GM12874 (cell line): ENCODE measurements at regions not wholly inside any gene's neighbourhood (a gene's known extent, or its start where the extent isn't known, plus 50 kb on each side); places are given as distances from the start of the nearest gene placed in this dataset.

Experiments
- CTCF ChIP-seq: IDR thresholded peaks from 2 replicates; pipeline ENCODE4 v1.5.1; 2011; ENCODE audit warnings: low read depth, mild to moderate bottlenecking, control low read depth, low read length, moderate library complexity; ENCODE audit not compliant: insufficient read depth

- TF ChIP-seq CTCF: no peak
These were observed 1015.0 kb downstream of the CDH9 start for GRCh38 chr5:26023361-26023760.

- no peak for TF ChIP-seq CTCF
These were observed 1024.2 kb downstream of the CDH9 start for GRCh38 chr5:26014206-26014605.

- no peak for TF ChIP-seq CTCF
These were observed 1026.3 kb downstream of the CDH9 start for GRCh38 chr5:26012078-26012477.

- TF ChIP-seq CTCF: no peak
These were observed 1028.6 kb downstream of the CDH9 start for GRCh38 chr5:26009742-26010141.

- TF ChIP-seq CTCF: no peak
These were observed 1034.4 kb downstream of the CDH9 start for GRCh38 chr5:26003966-26004365.

- no peak for TF ChIP-seq CTCF
These were observed 1043.2 kb downstream of the CDH9 start for GRCh38 chr5:25995209-25995608.

GRCh38 chr5:25993701-25994100, 1044.7 kb downstream of the CDH9 start:
- no peak for TF ChIP-seq CTCF

GRCh38 chr5:25991639-25992038, 1046.7 kb downstream of the CDH9 start:
- no peak for TF ChIP-seq CTCF
